AG09309 (cell line): ENCODE measurements at regions not wholly inside any gene's neighbourhood (a gene's known extent, or its start where the extent isn't known, plus 50 kb on each side); places are given as distances from the start of the nearest gene placed in this dataset.

ENCODE experiments used
- DNase-seq: peaks from one replicate; pipeline ENCODE4 v3.0.0-alpha.2; 2010; ENCODE audit warnings: low read depth
- H3K4me3 ChIP-seq: 2 replicates; pipeline ENCODE4 v1.5.1; 2011; ENCODE audit warnings: mild to moderate bottlenecking, low read depth, low read length, moderate library complexity; ENCODE audit not compliant: control insufficient read depth
- TF ChIP-seq, protein P1 (sequence below): IDR thresholded peaks from 2 replicates; pipeline ENCODE4 v1.5.1; 2011; ENCODE audit warnings: mild to moderate bottlenecking, low read depth, low read length, inconsistent platforms; ENCODE audit not compliant: insufficient read depth, control insufficient read depth; ENCODE audit errors: missing control alignments

GRCh38 chr18:10047237-10047636 is 133.4 kb downstream of the VAPA start:
- DNase-seq, result no peak
- no peak overlapping the region for H3K4me3 ChIP-seq
- TF ChIP-seq, protein P1, sequence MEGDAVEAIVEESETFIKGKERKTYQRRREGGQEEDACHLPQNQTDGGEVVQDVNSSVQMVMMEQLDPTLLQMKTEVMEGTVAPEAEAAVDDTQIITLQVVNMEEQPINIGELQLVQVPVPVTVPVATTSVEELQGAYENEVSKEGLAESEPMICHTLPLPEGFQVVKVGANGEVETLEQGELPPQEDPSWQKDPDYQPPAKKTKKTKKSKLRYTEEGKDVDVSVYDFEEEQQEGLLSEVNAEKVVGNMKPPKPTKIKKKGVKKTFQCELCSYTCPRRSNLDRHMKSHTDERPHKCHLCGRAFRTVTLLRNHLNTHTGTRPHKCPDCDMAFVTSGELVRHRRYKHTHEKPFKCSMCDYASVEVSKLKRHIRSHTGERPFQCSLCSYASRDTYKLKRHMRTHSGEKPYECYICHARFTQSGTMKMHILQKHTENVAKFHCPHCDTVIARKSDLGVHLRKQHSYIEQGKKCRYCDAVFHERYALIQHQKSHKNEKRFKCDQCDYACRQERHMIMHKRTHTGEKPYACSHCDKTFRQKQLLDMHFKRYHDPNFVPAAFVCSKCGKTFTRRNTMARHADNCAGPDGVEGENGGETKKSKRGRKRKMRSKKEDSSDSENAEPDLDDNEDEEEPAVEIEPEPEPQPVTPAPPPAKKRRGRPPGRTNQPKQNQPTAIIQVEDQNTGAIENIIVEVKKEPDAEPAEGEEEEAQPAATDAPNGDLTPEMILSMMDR, result no peak

DNA sequence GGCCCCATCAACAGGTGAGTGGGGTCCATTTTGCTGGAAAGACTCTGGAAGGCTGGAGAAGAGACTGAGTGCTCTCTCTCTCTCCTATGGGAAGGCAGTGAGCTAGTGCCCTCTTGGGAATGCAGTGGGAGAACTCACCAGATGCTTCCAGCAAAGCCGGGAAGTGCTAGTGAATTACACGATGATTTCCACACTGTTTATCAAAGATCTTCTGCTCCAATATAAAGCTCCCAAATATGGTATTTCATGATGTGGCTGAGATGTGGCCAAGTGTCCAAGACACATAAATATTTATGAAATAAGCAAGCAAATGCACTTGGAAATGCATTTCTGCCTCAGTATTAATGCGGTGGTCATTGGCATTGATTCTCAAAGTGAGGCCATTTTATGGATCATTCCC is 135.9 kb downstream of the VAPA start:
- no peak overlapping the region for H3K4me3 ChIP-seq
- TF ChIP-seq, protein P1, result no peak
- no peak for DNase-seq

DNA sequence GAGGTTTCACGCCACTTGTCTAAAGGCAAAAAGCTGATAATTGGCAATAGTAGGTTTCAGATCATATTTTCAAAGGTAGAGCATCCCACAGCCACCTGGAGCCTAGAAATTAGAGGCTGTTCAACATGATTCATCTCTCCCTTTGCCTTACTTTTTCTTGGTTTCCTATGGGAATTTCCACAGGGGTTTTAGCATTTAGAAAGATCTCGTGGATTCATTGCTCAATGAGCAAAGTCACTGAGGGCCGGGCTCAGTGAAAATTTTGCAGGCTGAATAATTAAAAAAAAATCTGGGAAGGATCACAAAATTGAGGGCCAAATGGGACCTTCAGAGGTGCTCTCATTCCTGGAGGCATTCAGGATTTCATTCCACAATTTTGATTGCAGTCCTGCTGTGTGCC is 137.1 kb downstream of the VAPA start:
- no peak overlapping the region for H3K4me3 ChIP-seq
- no peak for DNase-seq
- TF ChIP-seq, protein P1, result no peak

GRCh38 chr18:10051877-10052631 is 138.2 kb downstream of the VAPA start:
- no peak for DNase-seq
- H3K4me3 ChIP-seq, result no peak overlapping the region
- TF ChIP-seq, protein P1, result no peak

- no peak for DNase-seq
- TF ChIP-seq, protein P1, result no peak
- no peak overlapping the region for H3K4me3 ChIP-seq
Measured at GRCh38 chr18:10052871-10053270, 139.1 kb downstream of the VAPA start.

DNA sequence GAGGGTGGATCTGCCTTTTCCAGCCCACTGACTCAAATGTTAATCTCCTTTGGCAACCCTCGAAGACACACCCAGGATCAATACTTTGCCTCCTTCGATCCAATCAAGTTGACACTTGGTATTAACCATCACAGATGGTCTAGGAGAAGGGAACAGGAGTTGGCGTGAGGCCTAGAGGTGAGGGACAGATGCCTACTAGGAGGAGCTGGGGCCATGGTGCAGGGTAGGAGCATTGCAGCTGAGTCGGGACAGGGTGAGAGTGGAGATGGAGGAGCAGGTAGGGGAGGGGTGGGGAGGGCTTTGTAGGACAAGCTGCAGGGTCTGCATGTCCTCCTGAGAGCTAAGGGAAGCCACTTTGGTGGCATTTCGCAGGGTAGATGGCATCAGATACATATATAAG is 140.0 kb downstream of the VAPA start:
- TF ChIP-seq, protein P1, result no peak
- DNase-seq, result no peak
- H3K4me3 ChIP-seq, result no peak overlapping the region
